ENCODE measurements at regions not wholly inside any gene's neighbourhood (a gene's known extent, or its start where the extent isn't known, plus 50 kb on each side); places are given as distances from the start of the nearest gene placed in this dataset.

- no peak for DNase-seq (ENCODE audit: low spot score)
These were observed 289.2 kb upstream of the DMRT1 start for GRCh38 chr9:551986-552929.

- no peak for DNase-seq (ENCODE audit: low spot score)
These were observed 286.0 kb upstream of the DMRT1 start for GRCh38 chr9:555493-555892.

GRCh38 chr9:556199-556598 is 285.3 kb upstream of the DMRT1 start:
- DNase-seq (ENCODE audit: low spot score): no peak

- no peak for DNase-seq (ENCODE audit: low spot score)
These were observed 284.8 kb upstream of the DMRT1 start for GRCh38 chr9:556675-557074.

GRCh38 chr9:557601-558201 is 283.8 kb upstream of the DMRT1 start:
- no peak for DNase-seq (ENCODE audit: low spot score)

- no peak for DNase-seq (ENCODE audit: low spot score)
These were observed 280.1 kb upstream of the DMRT1 start for GRCh38 chr9:561427-561826.

- no peak for DNase-seq (ENCODE audit: low spot score)
These were observed 278.3 kb upstream of the DMRT1 start for GRCh38 chr9:563200-563599.

GRCh38 chr9:565528-565927 is 276.0 kb upstream of the DMRT1 start:
- no peak for DNase-seq (ENCODE audit: low spot score)

GRCh38 chr9:567128-567746 is 274.3 kb upstream of the DMRT1 start:
- no peak for DNase-seq (ENCODE audit: low spot score)

- DNase-seq (ENCODE audit: low spot score): no peak
These were observed 273.7 kb upstream of the DMRT1 start for GRCh38 chr9:567747-568305.

- DNase-seq (ENCODE audit: low spot score): no peak
These were observed 272.2 kb upstream of the DMRT1 start for GRCh38 chr9:569296-569695.

GRCh38 chr9:570187-570586 is 271.3 kb upstream of the DMRT1 start:
- no peak for DNase-seq (ENCODE audit: low spot score)

GRCh38 chr9:571066-571465 is 270.4 kb upstream of the DMRT1 start:
- no peak for DNase-seq (ENCODE audit: low spot score)

GRCh38 chr9:571741-572140 is 269.8 kb upstream of the DMRT1 start:
- no peak for DNase-seq (ENCODE audit: low spot score)

- DNase-seq (ENCODE audit: low spot score): no peak
These were observed 267.6 kb upstream of the DMRT1 start for GRCh38 chr9:573691-574410.

- no peak for DNase-seq (ENCODE audit: low spot score)
These were observed 266.4 kb upstream of the DMRT1 start for GRCh38 chr9:575139-575538.

- DNase-seq (ENCODE audit: low spot score): no peak
These were observed 260.7 kb upstream of the DMRT1 start for GRCh38 chr9:580652-581342.

GRCh38 chr9:581673-582497 is 259.6 kb upstream of the DMRT1 start:
- no peak for DNase-seq (ENCODE audit: low spot score)

GRCh38 chr9:582775-583174 is 258.7 kb upstream of the DMRT1 start:
- DNase-seq (ENCODE audit: low spot score): no peak

GRCh38 chr9:587527-587926 is 254.0 kb upstream of the DMRT1 start:
- no peak for DNase-seq (ENCODE audit: low spot score)

- no peak for DNase-seq (ENCODE audit: low spot score)
These were observed 252.5 kb upstream of the DMRT1 start for GRCh38 chr9:588981-589380.

Measured in ecto neural progenitor cell (in vitro differentiated cells).